AG10803 (cell line): ENCODE measurements at regions not wholly inside any gene's neighbourhood (a gene's known extent, or its start where the extent isn't known, plus 50 kb on each side); places are given as distances from the start of the nearest gene placed in this dataset.

ENCODE experiments used
- DNase-seq: peaks from one replicate; pipeline ENCODE4 v3.0.0; 2010; ENCODE audit warnings: low read depth
- H3K4me3 ChIP-seq: 2 replicates; pipeline ENCODE4 v1.5.1; 2011; ENCODE audit warnings: mild to moderate bottlenecking, low read length, control low read depth
- CTCF ChIP-seq: conservative IDR thresholded peaks from 2 replicates; pipeline ENCODE4 v1.5.1; 2011; ENCODE audit warnings: mild to moderate bottlenecking, low read length, control low read depth, inconsistent platforms

GRCh38 chr10:44725404-44725803 lies 185.7 kb upstream of the TMEM72 start:
- H3K4me3 ChIP-seq = no peak overlapping the region
- peak; percentile 55 for DNase-seq
- TF ChIP-seq CTCF = no peak

GRCh38 chr10:44731283-44731682 lies 179.9 kb upstream of the TMEM72 start:
- TF ChIP-seq CTCF = no peak
- no peak for DNase-seq
- H3K4me3 ChIP-seq = no peak overlapping the region

- 0 out of 2 replicates have a peak, but pooled peaks have one; percentile 14 for TF ChIP-seq CTCF
- no peak overlapping the region for H3K4me3 ChIP-seq
- no peak for DNase-seq
These were observed 177.3 kb upstream of the TMEM72 start for GRCh38 chr10:44733501-44734488.

- TF ChIP-seq CTCF = no peak
- H3K4me3 ChIP-seq = no peak overlapping the region
- no peak for DNase-seq
These were observed 168.9 kb upstream of the TMEM72 start for GRCh38 chr10:44742248-44742647.

- DNase-seq = no peak
- no peak overlapping the region for H3K4me3 ChIP-seq
- TF ChIP-seq CTCF = no peak
These were observed 167.6 kb upstream of the TMEM72 start for GRCh38 chr10:44743535-44743934.

- no peak for TF ChIP-seq CTCF
- no peak overlapping the region for H3K4me3 ChIP-seq
- DNase-seq = no peak
These were observed 165.2 kb upstream of the TMEM72 start for GRCh38 chr10:44745920-44746319.
